GM10266 (cell line): ENCODE measurements at regions not wholly inside any gene's neighbourhood (a gene's known extent, or its start where the extent isn't known, plus 50 kb on each side); places are given as distances from the start of the nearest gene placed in this dataset.

Source experiments
- DNase-seq: peaks from one replicate; pipeline ENCODE4 v3.0.0; 2012; ENCODE audit errors: extremely low spot score
- CTCF ChIP-seq: IDR thresholded peaks from 2 replicates; pipeline ENCODE4 v1.5.1; 2012; ENCODE audit warnings: mild to moderate bottlenecking, low read depth; ENCODE audit not compliant: control insufficient read depth, insufficient read depth; ENCODE audit errors: missing control alignments

- no peak for DNase-seq
- no peak for TF ChIP-seq CTCF
Observed at GRCh38 chr12:91271185-91271584, 88.6 kb upstream of the DCN start.

GRCh38 chr12:91267039-91267438, 84.4 kb upstream of the DCN start:
- TF ChIP-seq CTCF: no peak
- no peak for DNase-seq

GRCh38 chr12:91264178-91264577, 81.6 kb upstream of the DCN start:
- no peak for TF ChIP-seq CTCF
- DNase-seq: no peak

GRCh38 chr12:91261820-91262676, 79.4 kb upstream of the DCN start:
- no peak for TF ChIP-seq CTCF
- DNase-seq: no peak

- TF ChIP-seq CTCF: no peak
- DNase-seq: no peak
Observed at GRCh38 chr12:91256411-91256810, 73.8 kb upstream of the DCN start.

- no peak for DNase-seq
- no peak for TF ChIP-seq CTCF
Observed at GRCh38 chr12:91252341-91252740, 69.7 kb upstream of the DCN start.

GRCh38 chr12:91250273-91250665, 67.7 kb upstream of the DCN start:
- no peak for DNase-seq
- TF ChIP-seq CTCF: no peak
